ENCODE measurements at regions not wholly inside any gene's neighbourhood (a gene's known extent, or its start where the extent isn't known, plus 50 kb on each side); places are given as distances from the start of the nearest gene placed in this dataset.

- no peak overlapping the region for H3K4me3 ChIP-seq (ENCODE audit: control insufficient read depth, low read depth, low read length)
- TF ChIP-seq, protein P1, sequence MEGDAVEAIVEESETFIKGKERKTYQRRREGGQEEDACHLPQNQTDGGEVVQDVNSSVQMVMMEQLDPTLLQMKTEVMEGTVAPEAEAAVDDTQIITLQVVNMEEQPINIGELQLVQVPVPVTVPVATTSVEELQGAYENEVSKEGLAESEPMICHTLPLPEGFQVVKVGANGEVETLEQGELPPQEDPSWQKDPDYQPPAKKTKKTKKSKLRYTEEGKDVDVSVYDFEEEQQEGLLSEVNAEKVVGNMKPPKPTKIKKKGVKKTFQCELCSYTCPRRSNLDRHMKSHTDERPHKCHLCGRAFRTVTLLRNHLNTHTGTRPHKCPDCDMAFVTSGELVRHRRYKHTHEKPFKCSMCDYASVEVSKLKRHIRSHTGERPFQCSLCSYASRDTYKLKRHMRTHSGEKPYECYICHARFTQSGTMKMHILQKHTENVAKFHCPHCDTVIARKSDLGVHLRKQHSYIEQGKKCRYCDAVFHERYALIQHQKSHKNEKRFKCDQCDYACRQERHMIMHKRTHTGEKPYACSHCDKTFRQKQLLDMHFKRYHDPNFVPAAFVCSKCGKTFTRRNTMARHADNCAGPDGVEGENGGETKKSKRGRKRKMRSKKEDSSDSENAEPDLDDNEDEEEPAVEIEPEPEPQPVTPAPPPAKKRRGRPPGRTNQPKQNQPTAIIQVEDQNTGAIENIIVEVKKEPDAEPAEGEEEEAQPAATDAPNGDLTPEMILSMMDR (conservative IDR thresholded peaks at IDR 0.05; ENCODE audit: control insufficient read depth, insufficient read depth, low read depth, low read length): no peak
- DNase-seq (ENCODE audit: low read depth): no peak
Observed at GRCh38 chr14:97781961-97782360, 984.8 kb downstream of the VRK1 start.

DNA sequence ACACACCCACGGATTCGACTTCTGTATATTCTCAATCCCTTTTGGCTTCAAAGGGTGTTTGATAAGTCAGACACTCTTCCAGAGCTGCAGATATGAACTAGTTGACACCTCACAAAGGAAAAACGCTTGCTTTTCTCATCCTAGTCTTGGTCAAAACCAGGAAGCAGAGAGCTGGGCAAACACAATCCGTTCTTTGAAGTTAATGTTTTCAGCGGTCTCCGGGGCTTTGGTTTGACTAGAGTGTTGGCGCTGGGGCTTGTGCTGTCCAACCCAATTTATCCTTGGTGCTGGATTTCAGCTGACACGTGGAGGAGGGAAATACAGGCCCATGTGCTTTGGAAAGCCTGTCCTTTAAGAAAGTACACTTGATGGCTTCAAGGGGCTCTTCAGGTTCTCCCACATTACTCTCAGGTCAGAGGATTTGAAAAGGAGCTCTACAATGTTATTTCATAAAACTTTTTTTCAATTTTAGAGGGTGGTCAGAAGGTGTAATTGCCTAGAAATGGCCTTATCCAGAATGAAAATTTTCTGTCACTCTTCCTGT lies 985.8 kb downstream of the VRK1 start:
- TF ChIP-seq, protein P1 (conservative IDR thresholded peaks at IDR 0.05; ENCODE audit: control insufficient read depth, insufficient read depth, low read depth, low read length): no peak
- no peak for DNase-seq (ENCODE audit: low read depth)

GRCh38 chr14:97785495-97785894 lies 988.3 kb downstream of the VRK1 start:
- H3K4me3 ChIP-seq (ENCODE audit: control insufficient read depth, low read depth, low read length): no peak overlapping the region
- no peak for DNase-seq (ENCODE audit: low read depth)
- TF ChIP-seq, protein P1 (conservative IDR thresholded peaks at IDR 0.05; ENCODE audit: control insufficient read depth, insufficient read depth, low read depth, low read length): no peak

More for the DNA sequence above, 985.8 kb downstream of the VRK1 start:
- no peak overlapping the region for H3K4me3 ChIP-seq (ENCODE audit: control insufficient read depth, low read depth, low read length)

GRCh38 chr14:97788364-97788763 lies 991.2 kb downstream of the VRK1 start:
- TF ChIP-seq, protein P1 (conservative IDR thresholded peaks at IDR 0.05; ENCODE audit: control insufficient read depth, insufficient read depth, low read depth, low read length): no peak
- no peak for DNase-seq (ENCODE audit: low read depth)

DNA sequence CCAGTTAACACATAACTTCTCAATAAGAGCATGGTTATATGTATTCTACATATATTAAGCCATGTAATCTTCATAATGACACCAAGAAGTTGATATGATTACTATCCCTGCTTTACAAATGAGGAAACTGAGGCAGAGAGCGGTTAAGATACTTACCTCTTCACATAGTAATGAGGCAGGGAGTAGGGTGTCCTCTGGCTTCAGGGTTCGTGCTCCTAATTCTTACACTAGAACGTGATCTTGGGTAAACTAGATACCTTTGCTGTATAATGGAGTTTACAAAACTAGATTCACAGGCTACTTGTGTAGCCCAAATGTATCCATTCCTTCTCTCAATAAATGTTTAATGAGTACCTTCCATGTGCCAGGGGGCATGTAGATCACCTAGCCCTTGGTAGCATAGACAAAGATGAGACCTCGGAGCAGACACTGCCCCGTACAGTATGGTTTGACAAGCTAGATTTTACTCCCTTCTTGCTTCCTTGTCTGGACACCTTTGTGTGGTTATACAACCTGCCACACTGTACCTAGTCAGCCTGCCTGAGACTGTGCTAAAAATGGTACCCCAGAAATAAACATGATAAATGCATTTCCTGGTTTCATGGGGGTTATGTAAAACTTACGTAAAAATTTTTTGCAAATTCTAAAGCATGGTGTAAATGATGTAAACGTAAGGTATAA lies 991.8 kb downstream of the VRK1 start:
- no peak overlapping the region for H3K4me3 ChIP-seq (ENCODE audit: control insufficient read depth, low read depth, low read length)
- TF ChIP-seq, protein P1 (conservative IDR thresholded peaks at IDR 0.05; ENCODE audit: control insufficient read depth, insufficient read depth, low read depth, low read length): no peak
- no peak for DNase-seq (ENCODE audit: low read depth)

More at GRCh38 chr14:97788364-97788763, 991.2 kb downstream of the VRK1 start:
- H3K4me3 ChIP-seq (ENCODE audit: control insufficient read depth, low read depth, low read length): no peak overlapping the region

GRCh38 chr14:97791072-97791471 lies 993.9 kb downstream of the VRK1 start:
- no peak overlapping the region for H3K4me3 ChIP-seq (ENCODE audit: control insufficient read depth, low read depth, low read length)
- DNase-seq (ENCODE audit: low read depth): no peak
- TF ChIP-seq, protein P1 (conservative IDR thresholded peaks at IDR 0.05; ENCODE audit: control insufficient read depth, insufficient read depth, low read depth, low read length): no peak

All from fibroblast of mammary gland (primary cell).